Liver (tissue), 3 donors: ENCODE measurements at regions not wholly inside any gene's neighbourhood (a gene's known extent, or its start where the extent isn't known, plus 50 kb on each side); places are given as distances from the start of the nearest gene placed in this dataset.

Experiments
- CTCF ChIP-seq: fragments of 150-350 bp; IDR thresholded peaks from 2 replicates; pipeline ENCODE4 v1.5.1; 2017; ENCODE audit warnings: improper control_type of control experiment, low read depth, low read length; ENCODE audit not compliant: missing input control
- GABPA ChIP-seq, 2 donors: IDR thresholded peaks in 1 of 2; conservative IDR thresholded peaks in 1 of 2; 2 replicates each; pipeline ENCODE4 v1.6.1; 2016; ENCODE audit warnings: antibody characterized with exemption in 2 of 2, mild to moderate bottlenecking in 1 of 2, moderate library complexity in 1 of 2
- HNF4A ChIP-seq, 2 donors: conservative IDR thresholded peaks; 2 replicates each; pipeline ENCODE4 v1.6.1; 2016; ENCODE audit warnings: antibody characterized with exemption in 2 of 2, mild to moderate bottlenecking in 2 of 2
- HNF4G ChIP-seq: IDR thresholded peaks from 2 replicates; pipeline ENCODE4 v1.6.1; 2016; ENCODE audit warnings: antibody characterized with exemption
- RAD21 ChIP-seq, 2 donors: IDR thresholded peaks; 2 replicates each; pipeline ENCODE4 v1.6.1; 2016; ENCODE audit warnings: antibody characterized with exemption in 2 of 2, mild to moderate bottlenecking in 2 of 2
- REST ChIP-seq: IDR thresholded peaks from 2 replicates; pipeline ENCODE4 v1.6.1; 2016; ENCODE audit warnings: antibody characterized with exemption, mild to moderate bottlenecking
- YY1 ChIP-seq: IDR thresholded peaks from 2 replicates; pipeline ENCODE4 v1.6.1; 2016; ENCODE audit warnings: antibody characterized with exemption, mild to moderate bottlenecking
- TF ChIP-seq, protein P1 (sequence below): IDR thresholded peaks from 2 replicates; pipeline ENCODE4 v1.6.1; 2016; ENCODE audit warnings: antibody characterized with exemption
- donor health status: healthy.
- donor health status: healthy.

DNA sequence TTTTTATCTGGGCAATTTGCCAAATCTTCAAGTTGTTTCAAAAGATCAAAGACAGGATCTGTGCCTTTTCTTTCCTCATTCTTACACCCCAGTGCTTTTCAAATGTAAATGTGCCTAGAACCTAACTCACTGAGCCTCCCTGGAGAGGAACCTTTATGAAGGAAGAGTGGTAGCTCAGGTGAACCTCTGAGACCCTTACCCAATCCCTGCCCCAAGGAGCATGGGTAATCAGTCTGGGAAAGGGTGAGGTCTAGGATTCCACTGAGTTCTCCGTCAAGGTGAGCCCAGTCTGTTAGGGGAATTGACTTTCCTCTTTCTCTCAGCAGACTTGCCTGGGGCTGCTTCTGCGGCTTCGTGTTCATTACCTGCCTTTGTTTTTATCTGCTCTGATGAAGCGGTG is 88.1 kb upstream of the MAP4K4 start:
- TF ChIP-seq HNF4A (conservative IDR thresholded peaks at IDR 0.05) (no peak), CTCF (no peak), REST (no peak), RAD21 (IDR thresholded peaks at IDR 0.05) (no peak), HNF4G (no peak), GABPA (IDR thresholded peaks at IDR 0.05 in 1 of 2, conservative IDR thresholded peaks at IDR 0.05 in 1 of 2) (no peak), YY1 (no peak)
- TF ChIP-seq, protein P1, sequence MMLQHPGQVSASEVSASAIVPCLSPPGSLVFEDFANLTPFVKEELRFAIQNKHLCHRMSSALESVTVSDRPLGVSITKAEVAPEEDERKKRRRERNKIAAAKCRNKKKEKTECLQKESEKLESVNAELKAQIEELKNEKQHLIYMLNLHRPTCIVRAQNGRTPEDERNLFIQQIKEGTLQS, result no peak
